HepG2 (cell line): ENCODE measurements at regions not wholly inside any gene's neighbourhood (a gene's known extent, or its start where the extent isn't known, plus 50 kb on each side); places are given as distances from the start of the nearest gene placed in this dataset.

Experiments used
- CTCF ChIP-seq: sonication (generic); formaldehyde crosslinking; IDR thresholded peaks from 2 replicates; pipeline ENCODE4 v1.5.0; 2020; ENCODE audit warnings: mild to moderate bottlenecking, missing genetic modification reagents, moderate library complexity
- ETS1 ChIP-seq: sonication (generic); formaldehyde crosslinking; IDR thresholded peaks from 2 replicates; pipeline ENCODE4 v1.4.0; 2020; ENCODE audit warnings: missing genetic modification reagents
- FOXJ3 ChIP-seq: sonication (generic); formaldehyde crosslinking; IDR thresholded peaks from 2 replicates; pipeline ENCODE4 v1.4.0; 2020; ENCODE audit warnings: missing genetic modification reagents, mild to moderate bottlenecking, borderline replicate concordance
- NFE2 ChIP-seq: sonication (generic); formaldehyde crosslinking; IDR thresholded peaks from 2 replicates; pipeline ENCODE4 v1.4.0; 2020; ENCODE audit warnings: missing genetic modification reagents
- ZNF24 ChIP-seq: fragments of 450-650 bp; IDR thresholded peaks from 2 replicates; pipeline ENCODE4 v1.6.1; 2017; ENCODE audit warnings: antibody characterized with exemption, mild to moderate bottlenecking
- ZNF3 ChIP-seq: IDR thresholded peaks from 2 replicates; pipeline ENCODE4 v1.7.0; 2017; ENCODE audit warnings: inconsistent platforms
- ZNF616 ChIP-seq: sonication (generic); formaldehyde crosslinking; IDR thresholded peaks from 2 replicates; pipeline ENCODE4 v1.5.0; 2020; ENCODE audit warnings: low read depth, mild to moderate bottlenecking, missing genetic modification reagents

GRCh38 chr3:88712552-88712951 lies 394.9 kb upstream of the EPHA3 start:
- TF ChIP-seq ETS1 (CRISPR knock-in tag) (no peak), ZNF3 (CRISPR knock-in tag) (no peak), ZNF24 (no peak), CTCF (CRISPR knock-in tag) (no peak), FOXJ3 (CRISPR knock-in tag) (no peak), ZNF616 (no peak), NFE2 (CRISPR knock-in tag) (no peak)
